DOHH2 (cell line): ENCODE measurements at regions not wholly inside any gene's neighbourhood (a gene's known extent, or its start where the extent isn't known, plus 50 kb on each side); places are given as distances from the start of the nearest gene placed in this dataset.

Experiments
- EZH2phosphoT487 ChIP-seq: fragments of 200-600 bp; sonication (generic); IDR thresholded peaks from 2 replicates; pipeline ENCODE4 v1.6.1; 2017; ENCODE audit warnings: borderline replicate concordance, mild to moderate bottlenecking, antibody characterized with exemption, low read length, moderate library complexity, mixed read lengths
- TF ChIP-seq, protein P1 (sequence below): fragments of 200-600 bp; sonication (generic); IDR thresholded peaks from one replicate; pipeline ENCODE4 v1.5.1; 2014; ENCODE audit warnings: antibody characterized with exemption, mild to moderate bottlenecking, low read depth, low read length; ENCODE audit not compliant: poor library complexity, severe bottlenecking

DNA sequence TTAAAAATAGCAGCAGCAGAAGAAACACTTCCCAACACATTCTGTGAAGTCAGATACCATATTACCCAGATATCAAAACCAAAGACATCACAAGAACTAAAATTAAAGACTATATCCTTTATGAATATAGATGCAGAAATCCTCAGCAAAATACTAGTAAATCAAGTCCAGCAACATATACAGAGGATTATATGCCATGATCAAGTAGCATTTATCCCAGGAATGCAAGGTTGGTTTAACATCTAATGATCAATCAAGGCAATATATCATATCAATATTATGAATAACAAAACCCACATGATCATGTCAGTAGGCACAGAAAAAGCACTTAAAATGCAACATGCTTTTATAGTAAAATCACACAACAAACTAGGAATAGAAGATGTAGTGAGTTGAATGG, 88.1 kb downstream of the RPS24 start:
- TF ChIP-seq, protein P1, sequence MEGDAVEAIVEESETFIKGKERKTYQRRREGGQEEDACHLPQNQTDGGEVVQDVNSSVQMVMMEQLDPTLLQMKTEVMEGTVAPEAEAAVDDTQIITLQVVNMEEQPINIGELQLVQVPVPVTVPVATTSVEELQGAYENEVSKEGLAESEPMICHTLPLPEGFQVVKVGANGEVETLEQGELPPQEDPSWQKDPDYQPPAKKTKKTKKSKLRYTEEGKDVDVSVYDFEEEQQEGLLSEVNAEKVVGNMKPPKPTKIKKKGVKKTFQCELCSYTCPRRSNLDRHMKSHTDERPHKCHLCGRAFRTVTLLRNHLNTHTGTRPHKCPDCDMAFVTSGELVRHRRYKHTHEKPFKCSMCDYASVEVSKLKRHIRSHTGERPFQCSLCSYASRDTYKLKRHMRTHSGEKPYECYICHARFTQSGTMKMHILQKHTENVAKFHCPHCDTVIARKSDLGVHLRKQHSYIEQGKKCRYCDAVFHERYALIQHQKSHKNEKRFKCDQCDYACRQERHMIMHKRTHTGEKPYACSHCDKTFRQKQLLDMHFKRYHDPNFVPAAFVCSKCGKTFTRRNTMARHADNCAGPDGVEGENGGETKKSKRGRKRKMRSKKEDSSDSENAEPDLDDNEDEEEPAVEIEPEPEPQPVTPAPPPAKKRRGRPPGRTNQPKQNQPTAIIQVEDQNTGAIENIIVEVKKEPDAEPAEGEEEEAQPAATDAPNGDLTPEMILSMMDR: no peak
- no peak for TF ChIP-seq EZH2phosphoT487
